Endodermal cell (in vitro differentiated cells): ENCODE measurements at regions not wholly inside any gene's neighbourhood (a gene's known extent, or its start where the extent isn't known, plus 50 kb on each side); places are given as distances from the start of the nearest gene placed in this dataset.

Experiments
- DNase-seq: peaks from one replicate; pipeline ENCODE4 v3.0.0-alpha.2; 2017
- H3K27ac ChIP-seq: 2 replicates; pipeline ENCODE4 v1.5.1; 2013; ENCODE audit warnings: mild to moderate bottlenecking, low read depth, low read length, moderate library complexity
- H3K27me3 ChIP-seq: 2 replicates; pipeline ENCODE4 v1.6.1; 2013; ENCODE audit warnings: mild to moderate bottlenecking, low read length, moderate library complexity; ENCODE audit not compliant: insufficient read depth, control insufficient read depth, poor library complexity, severe bottlenecking
- H3K36me3 ChIP-seq: 2 replicates; pipeline ENCODE4 v1.7.0; 2013; ENCODE audit warnings: mild to moderate bottlenecking, low read length, moderate library complexity; ENCODE audit not compliant: control insufficient read depth, insufficient read depth
- H3K4me1 ChIP-seq: one replicate; pipeline ENCODE4 v1.7.0; 2013; ENCODE audit warnings: low read length; ENCODE audit not compliant: control insufficient read depth, insufficient read depth
- H3K4me3 ChIP-seq: 2 replicates; pipeline ENCODE4 v1.5.1; 2013; ENCODE audit warnings: mild to moderate bottlenecking, low read length, moderate library complexity
- H3K9ac ChIP-seq: 2 replicates; pipeline ENCODE4 v1.6.1; 2013; ENCODE audit warnings: mild to moderate bottlenecking, low read length, moderate library complexity; ENCODE audit not compliant: poor library complexity, severe bottlenecking; ENCODE audit errors: extremely low read depth
- H3K9me3 ChIP-seq: 2 replicates; pipeline ENCODE4 v1.6.1; 2013; ENCODE audit warnings: mild to moderate bottlenecking, low read length, moderate library complexity; ENCODE audit not compliant: control insufficient read depth
- H3K27ac Mint-ChIP-seq: 2 replicates; pipeline ENCODE4 v1.8.0; 2020; ENCODE audit warnings: mixed read lengths
- H3K27me3 Mint-ChIP-seq: 2 replicates; pipeline ENCODE4 v1.8.0; 2021; ENCODE audit warnings: mild to moderate bottlenecking, mixed read lengths; ENCODE audit not compliant: insufficient read depth
- H3K36me3 Mint-ChIP-seq: 2 replicates; pipeline ENCODE4 v1.8.0; 2020; ENCODE audit warnings: low read depth, mixed read lengths
- H3K4me1 Mint-ChIP-seq: 2 replicates; pipeline ENCODE4 v1.8.0; 2020; ENCODE audit warnings: mixed read lengths
- H3K4me3 Mint-ChIP-seq: 2 replicates; pipeline ENCODE4 v1.8.0; 2020; ENCODE audit warnings: mild to moderate bottlenecking, moderate library complexity, mixed read lengths
- H3K9me3 Mint-ChIP-seq: 2 replicates; pipeline ENCODE4 v1.8.0; 2020; ENCODE audit warnings: mild to moderate bottlenecking, mixed read lengths
- CTCF ChIP-seq: fragments of 200-600 bp; sonication (generic); conservative IDR thresholded peaks from 2 replicates; pipeline ENCODE4 v1.5.0; 2021; ENCODE audit warnings: antibody characterized with exemption, mild to moderate bottlenecking
- WGBS, 2 experiments: methylation state at CpG; one replicate each; pipeline versions ENCODE4 v1.1.5 to v1.1.7; 2013; ENCODE audit warnings: missing lambda C conversion rate in 2 of 2, mixed read lengths in 1 of 2; ENCODE audit not compliant: insufficient coverage in 1 of 2, insufficient read length in 1 of 2; 5-methylcytosine and 5-hydroxymethylcytosine counted together

- Mint-ChIP-seq H3K36me3 (no peaks in the 10 kb centered on the region), H3K4me1 (peaks cover 8% of the 10 kb centered on the region), H3K4me3 (no peak overlapping the region), H3K27ac (no peak overlapping the region), H3K9me3 (no peaks in the 10 kb centered on the region), H3K27me3 (no peaks in the 10 kb centered on the region)
- Histone ChIP-seq H3K27me3 (no peaks in the 10 kb centered on the region), H3K9ac (no peak overlapping the region), H3K4me1 (no peaks in the 10 kb centered on the region), H3K4me3 (no peak overlapping the region), H3K9me3 (no peaks in the 10 kb centered on the region), H3K27ac (no peak overlapping the region), H3K36me3 (no peaks in the 10 kb centered on the region)
- 91 to 100% methylated on average over 3 to 6 of the region's 6 CpGs for WGBS, 2 experiments
- no peak for TF ChIP-seq CTCF
- no peak for DNase-seq
Observed at GRCh38 chr7:156151658-156152057, 339.4 kb upstream of the SHH start.

- Mint-ChIP-seq H3K9me3 (no peaks in the 10 kb centered on the region), H3K4me3 (no peak overlapping the region), H3K4me1 (peaks cover 5% of the 10 kb centered on the region), H3K27me3 (no peaks in the 10 kb centered on the region), H3K27ac (no peak overlapping the region), H3K36me3 (no peaks in the 10 kb centered on the region)
- DNase-seq: peak; percentile 66
- no peaks in the 10 kb centered on the region for H3K36me3 ChIP-seq
- H3K27me3 ChIP-seq: no peaks in the 10 kb centered on the region
- 57 to 68% methylated on average over 8 of the region's 8 CpGs for WGBS, 2 experiments
- no peaks in the 10 kb centered on the region for H3K9me3 ChIP-seq
- no peak overlapping the region for H3K4me3 ChIP-seq
- TF ChIP-seq CTCF: no peak
- H3K4me1 ChIP-seq: no peaks in the 10 kb centered on the region
- no peak overlapping the region for H3K27ac ChIP-seq
- no peak overlapping the region for H3K9ac ChIP-seq
Observed at GRCh38 chr7:156151078-156151477, 338.8 kb upstream of the SHH start.

GRCh38 chr7:156148995-156149394 lies 336.7 kb upstream of the SHH start:
- H3K36me3 Mint-ChIP-seq: no peaks in the 10 kb centered on the region
- Histone ChIP-seq H3K4me3 (no peak overlapping the region), H3K9ac (no peak overlapping the region), H3K27ac (no peak overlapping the region), H3K4me1 (no peaks in the 10 kb centered on the region), H3K9me3 (no peaks in the 10 kb centered on the region), H3K36me3 (no peaks in the 10 kb centered on the region), H3K27me3 (no peaks in the 10 kb centered on the region)
- WGBS, 2 experiments: 93 to 97% methylated on average over 9 of the region's 9 CpGs
- H3K4me1 Mint-ChIP-seq: peaks cover 5% of the 10 kb centered on the region
- peak; percentile 10 for DNase-seq
- H3K4me3 Mint-ChIP-seq: no peak overlapping the region
- no peaks in the 10 kb centered on the region for H3K9me3 Mint-ChIP-seq
- H3K27me3 Mint-ChIP-seq: no peaks in the 10 kb centered on the region
- TF ChIP-seq CTCF: no peak
- H3K27ac Mint-ChIP-seq: no peak overlapping the region
